Heart right ventricle (tissue), 16 donors: ENCODE measurements at regions not wholly inside any gene's neighbourhood (a gene's known extent, or its start where the extent isn't known, plus 50 kb on each side); places are given as distances from the start of the nearest gene placed in this dataset.

Source experiments
- ATAC-seq, 8 donors: fragments of 200-7000 bp; cut with Tn5 transposase; one replicate each; pipeline ENCODE4 v1.9.1; 2020; ENCODE audit warnings: mild to moderate bottlenecking in 8 of 8, moderate library complexity in 8 of 8, moderate number of reproducible peaks in 1 of 8
- DNase-seq, 2 donors: peaks; one replicate each; pipeline ENCODE4 v3.0.0-alpha.2; 2020
- H3K27ac ChIP-seq, 10 donors: fragments of 200-600 bp; sonication (generic) in 2 of 10; one replicate each; pipeline versions ENCODE4 v1.5.0 to v1.8.0; 2020 to 2022; ENCODE audit warnings: mild to moderate bottlenecking in 3 of 10
- H3K27me3 ChIP-seq, 7 donors: fragments of 200-600 bp; one replicate each; pipeline ENCODE4 v1.8.0; 2021 to 2022; ENCODE audit warnings: mild to moderate bottlenecking in 2 of 7
- H3K36me3 ChIP-seq, 9 donors: fragments of 200-600 bp; sonication (generic) in 1 of 9; one replicate each; pipeline versions ENCODE4 v1.5.0 to v1.8.0; 2020 to 2022; ENCODE audit warnings: mild to moderate bottlenecking in 2 of 9
- H3K4me1 ChIP-seq, 9 donors: fragments of 200-600 bp; sonication (generic) in 1 of 9; one replicate each; pipeline versions ENCODE4 v1.5.0 to v1.8.0; 2020 to 2022; ENCODE audit warnings: mild to moderate bottlenecking in 4 of 9
- H3K4me3 ChIP-seq, 10 donors: fragments of 200-600 bp; sonication (generic) in 2 of 10; one replicate each; pipeline versions ENCODE4 v1.5.0 to v1.8.0; 2020 to 2022; ENCODE audit warnings: mild to moderate bottlenecking in 7 of 10, moderate library complexity in 2 of 10
- H3K9me3 ChIP-seq, 11 donors: fragments of 200-600 bp in 10 of 11; sonication (generic) in 2 of 11; one replicate each; pipeline versions ENCODE4 v1.5.0 to v1.8.0; 2013 to 2022; ENCODE audit warnings: mild to moderate bottlenecking in 2 of 11, control low read depth in 1 of 11, moderate library complexity in 1 of 11
- WGBS, 2 donors: extraction: QIAGEN DNeasy Blood & Tissue Kit; methylation state at CpG; one replicate each; pipeline ENCODE4 v1.1.7; 2013; ENCODE audit warnings: inconsistent platforms in 1 of 2; 5-methylcytosine and 5-hydroxymethylcytosine counted together
- intact Hi-C, 10 donors: fragments of 100-400 bp; cut with DNase I; formaldehyde crosslinking; loops; one replicate each; pipeline versions ENCODE4 v1.11.1 to v1.14.2; 2022
- TF ChIP-seq, protein P1 (sequence below), 9 donors: fragments of 200-600 bp; sonication (generic) in 2 of 9; IDR thresholded peaks; one replicate each; pipeline versions ENCODE4 v1.5.0 to v1.8.0; 2021 to 2022; ENCODE audit warnings: antibody characterized with exemption in 9 of 9, mild to moderate bottlenecking in 5 of 9, moderate library complexity in 1 of 9
- donor health status: Arrhythmogenic right ventricular cardiomyopathy.
- donor health status: ischemic (EF 13 %, LVEDD 7.1; RV severe dilation, severe dysfunction).
- donor health status: healthy with polysubstance abuse.
- donor health status: DM: no; HTN: yes; CAD: no.
- donor health status: DM: no; HTN: no; CAD: no.
- donor health status: ischemic (EF 25% LVEDD 6.9; RV normal size, moderate dysfunction).
- donor health status: ischemic (EF 25% LVEDD 5.7; RV mildly dilated, moderate dysfunction).
- donor health status: healthy.
- donor health status: DM: yes; HTN: yes; CAD: no.
- donor health status: Ischemic cardiomyopathy.
- donor health status: ischemic (EF 35%, LVEDD 5.7; RV mildly dilated, moderate dysfunction).
- donor health status: nonischemic (EF 11% LVEDD 7.7; RV severe dilation, severe dysfunction).
- donor health status: DM: yes; HTN: yes; CAD: no.
- donor health status: PGD.
- donor health status: ischemic (EF 29% LVEDD 5.4; RV normal size, mild dysfunction).
- donor health status: nonischemic (EF 23%, LVEDD 6.1; RV moderate dilation, normal function).

DNA sequence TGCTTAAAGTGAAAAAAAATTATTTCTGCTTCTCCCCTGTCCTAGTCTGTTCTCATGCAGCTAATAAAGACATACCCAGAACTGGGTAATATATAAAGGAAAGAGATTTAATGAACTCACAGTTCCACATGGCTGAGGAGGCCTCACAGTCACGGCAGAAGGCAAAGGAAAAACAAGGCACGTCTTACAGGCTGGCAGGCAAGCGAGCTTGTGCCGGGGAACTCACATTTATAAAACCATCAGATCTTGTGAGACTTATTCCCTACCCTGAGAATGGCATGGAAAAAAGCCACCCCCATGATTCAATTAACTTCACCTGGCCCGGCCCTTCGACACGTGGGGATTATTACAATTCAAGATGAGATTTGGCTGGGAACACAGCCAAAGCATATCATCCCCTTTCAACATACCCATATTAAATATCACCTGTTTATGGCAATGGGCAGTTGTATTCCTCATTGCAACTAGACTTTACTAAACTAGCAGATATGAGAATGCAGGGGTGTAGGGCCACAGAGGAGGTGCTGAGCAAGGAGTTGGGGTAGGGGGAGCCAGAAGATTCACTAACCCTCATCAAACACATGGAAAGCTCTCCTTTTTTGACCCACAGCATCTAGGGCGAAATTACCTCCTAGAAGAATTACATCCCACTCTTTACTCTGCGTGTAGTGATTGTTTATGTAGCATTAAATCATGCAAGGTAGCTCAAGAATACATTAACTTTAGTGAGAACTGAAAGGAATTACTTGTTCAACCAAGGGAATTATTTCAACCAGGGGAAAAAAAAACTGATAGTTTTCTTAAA is 183.3 kb upstream of the DOK6 start:
- DNase-seq (no peak), ATAC-seq (no peak)
- intact Hi-C loops, result no loop called here
- TF ChIP-seq, protein P1, sequence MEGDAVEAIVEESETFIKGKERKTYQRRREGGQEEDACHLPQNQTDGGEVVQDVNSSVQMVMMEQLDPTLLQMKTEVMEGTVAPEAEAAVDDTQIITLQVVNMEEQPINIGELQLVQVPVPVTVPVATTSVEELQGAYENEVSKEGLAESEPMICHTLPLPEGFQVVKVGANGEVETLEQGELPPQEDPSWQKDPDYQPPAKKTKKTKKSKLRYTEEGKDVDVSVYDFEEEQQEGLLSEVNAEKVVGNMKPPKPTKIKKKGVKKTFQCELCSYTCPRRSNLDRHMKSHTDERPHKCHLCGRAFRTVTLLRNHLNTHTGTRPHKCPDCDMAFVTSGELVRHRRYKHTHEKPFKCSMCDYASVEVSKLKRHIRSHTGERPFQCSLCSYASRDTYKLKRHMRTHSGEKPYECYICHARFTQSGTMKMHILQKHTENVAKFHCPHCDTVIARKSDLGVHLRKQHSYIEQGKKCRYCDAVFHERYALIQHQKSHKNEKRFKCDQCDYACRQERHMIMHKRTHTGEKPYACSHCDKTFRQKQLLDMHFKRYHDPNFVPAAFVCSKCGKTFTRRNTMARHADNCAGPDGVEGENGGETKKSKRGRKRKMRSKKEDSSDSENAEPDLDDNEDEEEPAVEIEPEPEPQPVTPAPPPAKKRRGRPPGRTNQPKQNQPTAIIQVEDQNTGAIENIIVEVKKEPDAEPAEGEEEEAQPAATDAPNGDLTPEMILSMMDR (IDR thresholded peaks at IDR 0.05), result no peak
- no peaks in the 10 kb centered on the region for H3K36me3 ChIP-seq
- no peaks in the 10 kb centered on the region for H3K9me3 ChIP-seq
- H3K27ac ChIP-seq, result no peak overlapping the region
- no peaks in the 10 kb centered on the region for H3K4me1 ChIP-seq
- H3K27me3 ChIP-seq, result no peaks in the 10 kb centered on the region
- no peak overlapping the region for H3K4me3 ChIP-seq
- WGBS, 2 donors, result 71 to 77% methylated on average over 9 of the region's 9 CpGs

GRCh38 chr18:69220529-69220928 is 180.2 kb upstream of the DOK6 start:
- Histone ChIP-seq H3K4me1 (no peaks in the 10 kb centered on the region), H3K27me3 (no peaks in the 10 kb centered on the region), H3K27ac (no peak overlapping the region), H3K4me3 (no peak overlapping the region), H3K36me3 (no peaks in the 10 kb centered on the region), H3K9me3 (no peaks in the 10 kb centered on the region)
- no peak for DNase-seq
- TF ChIP-seq, protein P1 (IDR thresholded peaks at IDR 0.05), result no peak
- no peak for ATAC-seq
- WGBS, 2 donors, result 92% methylated on average over 6 of the region's 6 CpGs
- intact Hi-C loops, result no loop called here

- no peaks in the 10 kb centered on the region for H3K4me1 ChIP-seq
- ATAC-seq, result no peak
- H3K27me3 ChIP-seq, result no peaks in the 10 kb centered on the region
- H3K4me3 ChIP-seq, result no peak overlapping the region
- H3K27ac ChIP-seq, result no peak overlapping the region
- DNase-seq, result no peak
- TF ChIP-seq, protein P1 (IDR thresholded peaks at IDR 0.05), result no peak
- intact Hi-C loops, result no loop called here
- no peaks in the 10 kb centered on the region for H3K36me3 ChIP-seq
- WGBS, 2 donors, result 88 to 90% methylated on average over 4 of the region's 4 CpGs
- H3K9me3 ChIP-seq, result no peaks in the 10 kb centered on the region
Observed at GRCh38 chr18:69222089-69222488, 178.6 kb upstream of the DOK6 start.

- Histone ChIP-seq H3K4me1 (no peaks in the 10 kb centered on the region), H3K27ac (no peak overlapping the region), H3K36me3 (no peaks in the 10 kb centered on the region), H3K9me3 (no peaks in the 10 kb centered on the region), H3K4me3 (no peak overlapping the region), H3K27me3 (no peaks in the 10 kb centered on the region)
- WGBS, 2 donors, result 51 to 63% methylated on average over 1 of the region's 1 CpG
- ATAC-seq, result no peak
- intact Hi-C loops, result no loop called here
- TF ChIP-seq, protein P1 (IDR thresholded peaks at IDR 0.05), result no peak
- no peak for DNase-seq
Observed at GRCh38 chr18:69226971-69227370, 173.7 kb upstream of the DOK6 start.
